A673 (cell line): ENCODE measurements at regions not wholly inside any gene's neighbourhood (a gene's known extent, or its start where the extent isn't known, plus 50 kb on each side); places are given as distances from the start of the nearest gene placed in this dataset.
"Not testable (repeated sequence)": the region's sequence is repeated elsewhere in the genome, so short reads cannot be mapped to it uniquely, and the experiment has no call there.

Experiments used
- BruUV-seq: library from RNA; stranded (reverse); fragments of 400-500 nt; replicated peaks from 2 replicates; lab custom pipeline; 2021; lab: Mats Ljungman, UMichigan
- CTCF ChIA-PET: fragments of 300-600 bp; sonication (Branson Sonifier 250); formaldehyde crosslinking; loops from one replicate; lab custom pipeline; 2022; ENCODE audit warnings: antibody characterized with exemption; lab: Charles Lee
- POLR2A ChIA-PET: fragments of 300-600 bp; sonication (Branson Sonifier 250); formaldehyde crosslinking; loops from one replicate; lab custom pipeline; 2022; ENCODE audit warnings: antibody characterized with exemption; ENCODE audit not compliant: low non-redundant PET; lab: Charles Lee
- DNase-seq: peaks from one replicate; pipeline ENCODE4 v3.0.0-alpha.2; 2015; ENCODE audit warnings: low spot score
- H3K27ac ChIP-seq: fragments of 200-600 bp; sonication (generic); 2 replicates; pipeline ENCODE4 v1.5.1; 2016; ENCODE audit warnings: mixed run types, low read depth, mild to moderate bottlenecking, mixed read lengths, antibody characterized with exemption, low read length; ENCODE audit not compliant: poor library complexity, severe bottlenecking
- H3K27me3 ChIP-seq: fragments of 200-600 bp; sonication (generic); replicated peaks from 2 replicates; pipeline ENCODE4 v1.6.1; 2017; ENCODE audit warnings: mixed run types, low read depth, mild to moderate bottlenecking, mixed read lengths, antibody characterized with exemption, low read length; ENCODE audit not compliant: insufficient read depth, poor library complexity
- H3K36me3 ChIP-seq: fragments of 200-600 bp; sonication (generic); 2 replicates; pipeline ENCODE4 v1.6.1; 2016; ENCODE audit warnings: mixed run types, mild to moderate bottlenecking, mixed read lengths, antibody characterized with exemption, low read length; ENCODE audit not compliant: insufficient read depth, poor library complexity, severe bottlenecking
- H3K4me1 ChIP-seq: fragments of 200-600 bp; sonication (generic); 2 replicates; pipeline ENCODE4 v1.6.1; 2017; ENCODE audit warnings: mixed run types, mild to moderate bottlenecking, mixed read lengths, antibody characterized with exemption, low read length; ENCODE audit not compliant: insufficient read depth, poor library complexity, severe bottlenecking
- H3K4me3 ChIP-seq: fragments of 200-600 bp; sonication (generic); 2 replicates; pipeline ENCODE4 v1.5.1; 2016; ENCODE audit warnings: low read depth, mixed run types, mild to moderate bottlenecking, mixed read lengths, low read length; ENCODE audit not compliant: poor library complexity, severe bottlenecking
- H3K9me3 ChIP-seq: fragments of 200-600 bp; sonication (generic); 2 replicates; pipeline ENCODE4 v1.6.1; 2016; ENCODE audit warnings: mixed run types, low read depth, mild to moderate bottlenecking, mixed read lengths, antibody characterized with exemption, low read length; ENCODE audit not compliant: poor library complexity, severe bottlenecking
- intact Hi-C: fragments of 100-400 bp; cut with micrococcal nuclease; formaldehyde crosslinking; loops from one replicate; pipeline ENCODE4 v1.10.0; 2022; ENCODE audit not compliant: unreplicated experiment

- intact Hi-C loops, H3K4me3 ChIP-seq, CTCF ChIA-PET, BruUV-seq, H3K27me3 ChIP-seq, DNase-seq, H3K27ac ChIP-seq, H3K9me3 ChIP-seq, H3K4me1 ChIP-seq, POLR2A ChIA-PET, H3K36me3 ChIP-seq: not testable (repeated sequence)
These were observed 71.6 kb upstream of the PLGLB1 start for GRCh38 chr2:87093252-87093651.

- CTCF ChIA-PET, POLR2A ChIA-PET, H3K27ac ChIP-seq, intact Hi-C loops, BruUV-seq, H3K27me3 ChIP-seq, H3K4me1 ChIP-seq, DNase-seq, H3K4me3 ChIP-seq, H3K36me3 ChIP-seq, H3K9me3 ChIP-seq: not testable (repeated sequence)
These were observed 72.4 kb upstream of the PLGLB1 start for GRCh38 chr2:87093937-87094529.

- H3K9me3 ChIP-seq, H3K27ac ChIP-seq, H3K4me1 ChIP-seq, intact Hi-C loops, BruUV-seq, POLR2A ChIA-PET, H3K36me3 ChIP-seq, CTCF ChIA-PET, H3K4me3 ChIP-seq, DNase-seq, H3K27me3 ChIP-seq: not testable (repeated sequence)
These were observed 74.2 kb upstream of the PLGLB1 start for GRCh38 chr2:87095804-87096203.

- BruUV-seq, intact Hi-C loops, H3K9me3 ChIP-seq, H3K27ac ChIP-seq, H3K36me3 ChIP-seq, DNase-seq, H3K4me1 ChIP-seq, H3K4me3 ChIP-seq, CTCF ChIA-PET, H3K27me3 ChIP-seq, POLR2A ChIA-PET: not testable (repeated sequence)
These were observed 107.3 kb upstream of the PLGLB1 start for GRCh38 chr2:87128761-87129553.

GRCh38 chr2:87132577-87132976 lies 110.9 kb upstream of the PLGLB1 start:
- H3K4me1 ChIP-seq, BruUV-seq, DNase-seq, H3K27me3 ChIP-seq, H3K9me3 ChIP-seq, POLR2A ChIA-PET, H3K27ac ChIP-seq, H3K36me3 ChIP-seq, CTCF ChIA-PET, H3K4me3 ChIP-seq, intact Hi-C loops: not testable (repeated sequence)

- H3K36me3 ChIP-seq, BruUV-seq, intact Hi-C loops, H3K27ac ChIP-seq, H3K9me3 ChIP-seq, H3K4me3 ChIP-seq, CTCF ChIA-PET, H3K4me1 ChIP-seq, POLR2A ChIA-PET, H3K27me3 ChIP-seq, DNase-seq: not testable (repeated sequence)
These were observed 130.3 kb upstream of the PLGLB1 start for GRCh38 chr2:87151835-87152493.

GRCh38 chr2:87174454-87174853 lies 152.8 kb upstream of the PLGLB1 start:
- POLR2A ChIA-PET, intact Hi-C loops, H3K36me3 ChIP-seq, BruUV-seq, DNase-seq, CTCF ChIA-PET, H3K4me1 ChIP-seq, H3K9me3 ChIP-seq, H3K27ac ChIP-seq, H3K4me3 ChIP-seq, H3K27me3 ChIP-seq: not testable (repeated sequence)
